Testis (tissue), 2 donors: ENCODE measurements at regions not wholly inside any gene's neighbourhood (a gene's known extent, or its start where the extent isn't known, plus 50 kb on each side); places are given as distances from the start of the nearest gene placed in this dataset.

Experiments used
- DNase-seq: peaks from one replicate; pipeline ENCODE4 v3.0.0-alpha.2; 2019
- H3K27ac ChIP-seq, 2 donors: fragments of 200-600 bp; sonication (generic); one replicate each; pipeline ENCODE4 v1.5.1; 2019
- H3K27me3 ChIP-seq: fragments of 200-600 bp; sonication (generic); one replicate; pipeline ENCODE4 v1.5.1; 2019
- H3K36me3 ChIP-seq: fragments of 200-600 bp; sonication (generic); one replicate; pipeline ENCODE4 v1.5.1; 2017; ENCODE audit warnings: low read depth; ENCODE audit errors: missing control alignments
- H3K4me1 ChIP-seq: fragments of 200-600 bp; sonication (generic); one replicate; pipeline ENCODE4 v1.5.1; 2019
- H3K4me3 ChIP-seq, 2 donors: fragments of 200-600 bp; sonication (generic); one replicate each; pipeline ENCODE4 v1.5.1; 2017 to 2019
- H3K9me3 ChIP-seq: fragments of 200-600 bp; sonication (generic); one replicate; pipeline ENCODE4 v1.5.1; 2017
- POLR2A ChIP-seq: fragments of 450-650 bp; IDR thresholded peaks from one replicate; pipeline ENCODE4 v1.6.1; 2017; ENCODE audit warnings: antibody characterized with exemption, mild to moderate bottlenecking, moderate library complexity
- WGBS, 2 donors: methylation state at CpG; one replicate each; pipeline ENCODE4 v1.1.5; 2018; 5-methylcytosine and 5-hydroxymethylcytosine counted together
- intact Hi-C: fragments of 100-400 bp; cut with DNase I; formaldehyde crosslinking; loops from one replicate; pipeline ENCODE4 v1.15.1; 2023; ENCODE audit warnings: low total_unique reads
- TF ChIP-seq, protein P1 (sequence below), 3 experiments: fragments of 450-650 bp in 2 of 3; fragments of 200-600 bp in 1 of 3; sonication (generic) in 1 of 3; IDR thresholded peaks; one replicate each; pipeline ENCODE4 v1.5.1; 2016 to 2019; ENCODE audit warnings: antibody characterized with exemption in 3 of 3, mild to moderate bottlenecking in 2 of 3, moderate library complexity in 1 of 3

DNA sequence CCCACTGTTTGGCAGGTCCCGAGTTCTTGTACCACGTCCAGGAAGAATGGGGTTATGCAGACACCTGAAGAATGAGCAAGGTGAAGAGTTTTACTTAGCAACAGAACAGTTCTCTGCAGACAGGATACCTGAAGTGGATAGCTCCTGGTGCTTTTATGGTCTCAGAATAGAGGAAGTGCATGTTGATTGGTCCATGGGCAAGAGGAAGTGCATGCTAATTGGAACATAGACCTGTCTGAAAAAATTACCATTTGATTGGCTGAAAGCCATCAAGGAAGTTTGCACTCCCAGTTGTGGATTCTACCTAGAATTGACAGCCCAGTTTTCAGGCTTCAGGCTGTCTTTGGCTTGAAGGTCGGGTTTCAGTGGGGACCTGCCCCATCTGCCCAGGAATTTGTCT is 887.5 kb downstream of the FAT4 start:
- 52 to 55% methylated on average over 3 of the region's 3 CpGs for WGBS, 2 donors
- intact Hi-C loops = no loop called here
- H3K27me3 ChIP-seq = no peaks in the 10 kb centered on the region
- no peaks in the 10 kb centered on the region for H3K4me1 ChIP-seq
- no peaks in the 10 kb centered on the region for H3K9me3 ChIP-seq
- no peak for DNase-seq
- TF ChIP-seq POLR2A = no peak
- TF ChIP-seq, protein P1, sequence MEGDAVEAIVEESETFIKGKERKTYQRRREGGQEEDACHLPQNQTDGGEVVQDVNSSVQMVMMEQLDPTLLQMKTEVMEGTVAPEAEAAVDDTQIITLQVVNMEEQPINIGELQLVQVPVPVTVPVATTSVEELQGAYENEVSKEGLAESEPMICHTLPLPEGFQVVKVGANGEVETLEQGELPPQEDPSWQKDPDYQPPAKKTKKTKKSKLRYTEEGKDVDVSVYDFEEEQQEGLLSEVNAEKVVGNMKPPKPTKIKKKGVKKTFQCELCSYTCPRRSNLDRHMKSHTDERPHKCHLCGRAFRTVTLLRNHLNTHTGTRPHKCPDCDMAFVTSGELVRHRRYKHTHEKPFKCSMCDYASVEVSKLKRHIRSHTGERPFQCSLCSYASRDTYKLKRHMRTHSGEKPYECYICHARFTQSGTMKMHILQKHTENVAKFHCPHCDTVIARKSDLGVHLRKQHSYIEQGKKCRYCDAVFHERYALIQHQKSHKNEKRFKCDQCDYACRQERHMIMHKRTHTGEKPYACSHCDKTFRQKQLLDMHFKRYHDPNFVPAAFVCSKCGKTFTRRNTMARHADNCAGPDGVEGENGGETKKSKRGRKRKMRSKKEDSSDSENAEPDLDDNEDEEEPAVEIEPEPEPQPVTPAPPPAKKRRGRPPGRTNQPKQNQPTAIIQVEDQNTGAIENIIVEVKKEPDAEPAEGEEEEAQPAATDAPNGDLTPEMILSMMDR (IDR thresholded peaks at IDR 0.05) = no peak
- H3K4me3 ChIP-seq = peak overlapping the region in 1 of 2 donors; percentile 47
- H3K36me3 ChIP-seq = no peaks in the 10 kb centered on the region
- no peak overlapping the region for H3K27ac ChIP-seq

DNA sequence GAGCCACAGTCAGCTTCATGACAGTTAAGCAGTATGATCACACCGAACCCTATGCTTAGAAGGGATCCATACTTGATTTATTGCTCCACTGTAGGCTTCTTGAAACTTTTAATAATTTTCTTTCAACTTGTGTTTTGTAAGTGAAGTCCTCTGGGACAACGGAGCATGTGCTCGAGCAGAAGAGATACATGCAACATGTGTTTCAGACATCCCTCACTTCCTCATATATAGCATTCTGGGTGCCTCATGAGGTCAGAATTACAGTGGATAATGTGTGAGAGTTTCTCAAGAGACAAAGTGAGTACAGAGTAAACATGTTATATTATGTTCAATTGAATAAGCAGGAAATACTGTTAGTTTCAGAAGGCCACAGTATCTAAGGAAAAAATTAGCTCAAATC is 893.2 kb downstream of the FAT4 start:
- no peaks in the 10 kb centered on the region for H3K27me3 ChIP-seq
- H3K9me3 ChIP-seq = no peaks in the 10 kb centered on the region
- no peaks in the 10 kb centered on the region for H3K4me1 ChIP-seq
- TF ChIP-seq, protein P1 (IDR thresholded peaks at IDR 0.05) = no peak
- TF ChIP-seq POLR2A = no peak
- WGBS, 2 donors = 89 to 91% methylated on average over 3 of the region's 3 CpGs
- H3K36me3 ChIP-seq = no peaks in the 10 kb centered on the region
- intact Hi-C loops = no loop called here
- DNase-seq = no peak
- no peak overlapping the region for H3K4me3 ChIP-seq
- no peak overlapping the region for H3K27ac ChIP-seq

DNA sequence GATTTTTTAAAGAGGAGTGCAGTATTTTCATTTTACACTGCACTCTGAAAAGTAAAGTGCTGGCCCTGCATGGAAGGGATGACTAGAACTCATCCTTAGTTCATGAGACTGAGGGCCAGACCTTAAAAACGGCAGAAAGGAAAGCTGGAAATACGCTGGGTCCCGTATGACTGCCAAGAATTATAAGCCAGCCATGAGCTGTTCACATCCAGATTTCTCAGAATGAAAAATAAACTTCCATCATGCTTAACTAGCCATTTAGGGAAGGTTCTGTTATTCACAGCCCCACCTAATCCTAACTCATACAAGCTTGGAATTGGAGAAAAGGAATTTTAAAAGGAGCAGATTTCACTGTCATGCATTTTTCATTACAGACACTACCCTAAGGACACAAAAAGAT is 894.4 kb downstream of the FAT4 start:
- 58 to 74% methylated on average over 3 of the region's 3 CpGs for WGBS, 2 donors
- TF ChIP-seq POLR2A = no peak
- TF ChIP-seq, protein P1 (IDR thresholded peaks at IDR 0.05) = no peak
- intact Hi-C loops = no loop called here
- Histone ChIP-seq H3K27me3 (no peaks in the 10 kb centered on the region), H3K4me1 (no peaks in the 10 kb centered on the region), H3K27ac (no peak overlapping the region), H3K9me3 (no peaks in the 10 kb centered on the region), H3K36me3 (no peaks in the 10 kb centered on the region), H3K4me3 (no peak overlapping the region)
- DNase-seq = no peak

DNA sequence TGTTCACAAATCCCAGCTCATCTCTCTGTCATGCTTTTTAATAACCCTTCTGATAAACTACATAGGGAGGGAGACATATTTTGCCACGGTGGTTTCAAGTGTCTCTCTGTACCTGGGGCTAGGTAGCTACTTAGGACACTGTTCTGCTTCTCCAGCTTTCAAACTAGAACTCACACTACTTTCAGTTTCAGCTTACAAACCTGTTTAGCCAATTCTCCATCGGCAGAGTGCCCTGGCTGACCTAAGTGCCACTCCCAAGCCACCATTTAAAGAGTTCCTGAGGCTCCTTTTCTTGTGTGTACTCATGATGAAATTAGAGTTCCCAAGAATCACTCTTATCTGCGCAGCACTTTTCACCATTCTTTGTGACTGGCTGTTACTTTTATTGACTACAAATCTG is 899.2 kb downstream of the FAT4 start:
- DNase-seq = no peak
- TF ChIP-seq POLR2A = no peak
- TF ChIP-seq, protein P1 (IDR thresholded peaks at IDR 0.05) = no peak
- H3K9me3 ChIP-seq = no peaks in the 10 kb centered on the region
- intact Hi-C loops = no loop called here
- no peaks in the 10 kb centered on the region for H3K4me1 ChIP-seq
- no peak overlapping the region for H3K4me3 ChIP-seq
- WGBS, 2 donors = 81 to 88% methylated on average over 3 of the region's 3 CpGs
- no peaks in the 10 kb centered on the region for H3K36me3 ChIP-seq
- H3K27me3 ChIP-seq = no peaks in the 10 kb centered on the region
- H3K27ac ChIP-seq = no peak overlapping the region

DNA sequence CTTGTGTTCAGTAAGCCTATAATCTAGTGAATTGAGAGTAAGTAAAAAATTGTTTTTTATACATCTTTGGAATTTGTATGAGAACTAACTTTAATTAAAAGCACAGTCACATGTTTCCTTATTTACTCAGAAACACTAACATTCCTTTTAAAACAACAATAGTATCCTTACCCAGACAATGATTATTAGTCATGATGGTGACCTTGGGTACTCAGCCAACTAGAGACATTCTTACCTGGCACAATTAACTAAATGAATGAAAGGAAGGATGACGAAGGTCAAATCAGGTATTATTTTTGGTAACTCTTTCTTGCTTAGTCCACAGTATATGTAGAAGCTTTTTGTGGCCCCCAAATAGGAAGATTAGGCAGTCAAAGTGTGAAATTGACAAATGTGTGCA is 901.0 kb downstream of the FAT4 start:
- 41 to 49% methylated on average over 1 of the region's 1 CpG for WGBS, 2 donors
- H3K4me3 ChIP-seq = no peak overlapping the region

More for the DNA sequence above, 901.0 kb downstream of the FAT4 start:
- Histone ChIP-seq H3K27ac (no peak overlapping the region), H3K36me3 (no peaks in the 10 kb centered on the region), H3K27me3 (no peaks in the 10 kb centered on the region), H3K4me1 (no peaks in the 10 kb centered on the region), H3K9me3 (no peaks in the 10 kb centered on the region)
- TF ChIP-seq, protein P1 (IDR thresholded peaks at IDR 0.05) = no peak
- no peak for TF ChIP-seq POLR2A
- intact Hi-C loops = no loop called here
- DNase-seq = no peak
